ENCODE measurements at regions not wholly inside any gene's neighbourhood (a gene's known extent, or its start where the extent isn't known, plus 50 kb on each side); places are given as distances from the start of the nearest gene placed in this dataset.
"Not testable (repeated sequence)": the region's sequence is repeated elsewhere in the genome, so short reads cannot be mapped to it uniquely, and the experiment has no call there.

- no peak for DNase-seq
- H3K9ac ChIP-seq (ENCODE audit: low read length): no peak overlapping the region
- no peak overlapping the region for H2AFZ ChIP-seq (ENCODE audit: low read length)
- H3K36me3 ChIP-seq (ENCODE audit: insufficient read depth, low read length): no peaks in the 10 kb centered on the region; the same call in 1 of the 2 replicates
- H3K79me2 ChIP-seq (ENCODE audit: low read length): no peaks in the 10 kb centered on the region
- H3K4me1 ChIP-seq (ENCODE audit: low read length): peaks cover 14% of the 10 kb centered on the region
- no peaks in the 10 kb centered on the region for H3K9me3 ChIP-seq (ENCODE audit: low read length)
- no peak overlapping the region for H3K4me2 ChIP-seq (ENCODE audit: low read depth, low read length, poor library complexity, severe bottlenecking)
- no peaks in the 10 kb centered on the region for H3K9me2 ChIP-seq (replicated peaks; ENCODE audit: insufficient read depth, low read length)
- H3K27ac ChIP-seq (ENCODE audit: low read length): no peak overlapping the region
- H4K20me1 ChIP-seq (ENCODE audit: insufficient read depth, low read depth, low read length): no peaks in the 10 kb centered on the region
- H3K4me3 ChIP-seq (ENCODE audit: low read length): no peak overlapping the region
- no peaks in the 10 kb centered on the region for H3K27me3 ChIP-seq (ENCODE audit: low read length)
These were observed 1357.3 kb upstream of the CITED2 start for GRCh38 chr6:140731741-140732140.

GRCh38 chr6:140729521-140729920 is 1355.1 kb upstream of the CITED2 start:
- no peaks in the 10 kb centered on the region for H4K20me1 ChIP-seq (ENCODE audit: insufficient read depth, low read depth, low read length)
- DNase-seq: no peak
- H3K9me3 ChIP-seq (ENCODE audit: low read length): no peaks in the 10 kb centered on the region
- no peaks in the 10 kb centered on the region; the same call in 1 of the 2 replicates for H3K36me3 ChIP-seq (ENCODE audit: insufficient read depth, low read length)
- H3K4me1 ChIP-seq (ENCODE audit: low read length): peaks cover 11% of the 10 kb centered on the region
- H3K9me2 ChIP-seq (replicated peaks; ENCODE audit: insufficient read depth, low read length): no peaks in the 10 kb centered on the region
- no peaks in the 10 kb centered on the region for H3K27me3 ChIP-seq (ENCODE audit: low read length)
- H2AFZ ChIP-seq (ENCODE audit: low read length): no peak overlapping the region; the same call in 1 of the 2 replicates
- no peak overlapping the region for H3K27ac ChIP-seq (ENCODE audit: low read length)
- no peak overlapping the region for H3K4me3 ChIP-seq (ENCODE audit: low read length)
- no peak overlapping the region for H3K4me2 ChIP-seq (ENCODE audit: low read depth, low read length, poor library complexity, severe bottlenecking)
- no peaks in the 10 kb centered on the region for H3K79me2 ChIP-seq (ENCODE audit: low read length)
- no peak overlapping the region for H3K9ac ChIP-seq (ENCODE audit: low read length)

GRCh38 chr6:140718021-140718420 is 1343.6 kb upstream of the CITED2 start:
- H3K4me1 ChIP-seq (ENCODE audit: low read length): peaks cover 7% of the 10 kb centered on the region
- H2AFZ ChIP-seq (ENCODE audit: low read length): no peak overlapping the region
- H3K79me2 ChIP-seq (ENCODE audit: low read length): no peaks in the 10 kb centered on the region
- H3K27ac ChIP-seq (ENCODE audit: low read length): no peak overlapping the region
- 0 out of 2 replicates have a peak, but pooled peaks cover 4% of the 10 kb centered on the region for H3K9me2 ChIP-seq (replicated peaks; ENCODE audit: insufficient read depth, low read length)
- no peak for DNase-seq
- H3K4me3 ChIP-seq (ENCODE audit: low read length): no peak overlapping the region
- H3K27me3 ChIP-seq (ENCODE audit: low read length): no peaks in the 10 kb centered on the region
- H3K36me3 ChIP-seq (ENCODE audit: insufficient read depth, low read length): no peaks in the 10 kb centered on the region
- H3K9me3 ChIP-seq (ENCODE audit: low read length): no peaks in the 10 kb centered on the region
- no peaks in the 10 kb centered on the region for H4K20me1 ChIP-seq (ENCODE audit: insufficient read depth, low read depth, low read length)
- no peak overlapping the region for H3K4me2 ChIP-seq (ENCODE audit: low read depth, low read length, poor library complexity, severe bottlenecking)
- no peak overlapping the region for H3K9ac ChIP-seq (ENCODE audit: low read length)

GRCh38 chr6:140713495-140713894 is 1339.0 kb upstream of the CITED2 start:
- no peak overlapping the region for H3K4me3 ChIP-seq (ENCODE audit: low read length)
- H3K9me3 ChIP-seq (ENCODE audit: low read length): no peaks in the 10 kb centered on the region
- DNase-seq: no peak
- no peaks in the 10 kb centered on the region for H4K20me1 ChIP-seq (ENCODE audit: insufficient read depth, low read depth, low read length)
- peak overlapping the region; percentile 87 for H2AFZ ChIP-seq (ENCODE audit: low read length)
- no peak overlapping the region for H3K9ac ChIP-seq (ENCODE audit: low read length)
- H3K9me2 ChIP-seq (replicated peaks; ENCODE audit: insufficient read depth, low read length): 0 out of 2 replicates have a peak, but pooled peaks cover 3% of the 10 kb centered on the region
- H3K27me3 ChIP-seq (ENCODE audit: low read length): no peaks in the 10 kb centered on the region
- H3K79me2 ChIP-seq (ENCODE audit: low read length): no peaks in the 10 kb centered on the region
- no peaks in the 10 kb centered on the region for H3K36me3 ChIP-seq (ENCODE audit: insufficient read depth, low read length)
- H3K4me2 ChIP-seq (ENCODE audit: low read depth, low read length, poor library complexity, severe bottlenecking): no peak overlapping the region
- peaks cover 24% of the 10 kb centered on the region for H3K4me1 ChIP-seq (ENCODE audit: low read length)
- H3K27ac ChIP-seq (ENCODE audit: low read length): no peak overlapping the region

GRCh38 chr6:140711019-140711613 is 1336.7 kb upstream of the CITED2 start:
- peak overlapping the region; percentile 100 for H3K27ac ChIP-seq (ENCODE audit: low read length)
- peak overlapping the region; percentile 43 for H3K4me3 ChIP-seq (ENCODE audit: low read length)
- H3K4me1 ChIP-seq (ENCODE audit: low read length): peaks cover 28% of the 10 kb centered on the region
- H3K9me3 ChIP-seq (ENCODE audit: low read length): no peaks in the 10 kb centered on the region
- H3K36me3 ChIP-seq (ENCODE audit: insufficient read depth, low read length): no peaks in the 10 kb centered on the region
- no peaks in the 10 kb centered on the region for H3K79me2 ChIP-seq (ENCODE audit: low read length)
- DNase-seq: peak; percentile 88
- H2AFZ ChIP-seq (ENCODE audit: low read length): peak overlapping the region; percentile 86
- peak overlapping the region; percentile 57 for H3K9ac ChIP-seq (ENCODE audit: low read length)
- H3K4me2 ChIP-seq (ENCODE audit: low read depth, low read length, poor library complexity, severe bottlenecking): peak overlapping the region; percentile 91
- H4K20me1 ChIP-seq (ENCODE audit: insufficient read depth, low read depth, low read length): no peaks in the 10 kb centered on the region
- no peaks in the 10 kb centered on the region for H3K27me3 ChIP-seq (ENCODE audit: low read length)
- H3K9me2 ChIP-seq (replicated peaks; ENCODE audit: insufficient read depth, low read length): no peaks in the 10 kb centered on the region

GRCh38 chr6:140708441-140708840 is 1334.0 kb upstream of the CITED2 start:
- Histone ChIP-seq H2AFZ (ENCODE audit: low read length) (peak overlapping the region; percentile 36), H4K20me1 (ENCODE audit: insufficient read depth, low read depth, low read length) (no peaks in the 10 kb centered on the region), H3K9me3 (ENCODE audit: low read length) (no peaks in the 10 kb centered on the region; the same call in 1 of the 2 replicates), H3K79me2 (ENCODE audit: low read length) (no peaks in the 10 kb centered on the region), H3K27ac (ENCODE audit: low read length) (peak overlapping the region; percentile 100), H3K9me2 (replicated peaks; ENCODE audit: insufficient read depth, low read length) (no peaks in the 10 kb centered on the region), H3K27me3 (ENCODE audit: low read length) (no peaks in the 10 kb centered on the region), H3K4me1 (ENCODE audit: low read length) (peaks cover 28% of the 10 kb centered on the region), H3K9ac (ENCODE audit: low read length) (no peak overlapping the region), H3K36me3 (ENCODE audit: insufficient read depth, low read length) (no peaks in the 10 kb centered on the region), H3K4me2 (ENCODE audit: low read depth, low read length, poor library complexity, severe bottlenecking) (no peak overlapping the region), H3K4me3 (ENCODE audit: low read length) (no peak overlapping the region)
- DNase-seq: no peak

GRCh38 chr6:140704008-140704407 is 1329.6 kb upstream of the CITED2 start:
- not testable (repeated sequence) for H3K9me2 ChIP-seq (replicated peaks; ENCODE audit: insufficient read depth, low read length); H3K9ac ChIP-seq (ENCODE audit: low read length); H3K27ac ChIP-seq (ENCODE audit: low read length); H3K4me3 ChIP-seq (ENCODE audit: low read length); H3K9me3 ChIP-seq (ENCODE audit: low read length); H3K4me2 ChIP-seq (ENCODE audit: low read depth, low read length, poor library complexity, severe bottlenecking); H3K4me1 ChIP-seq (ENCODE audit: low read length); H3K27me3 ChIP-seq (ENCODE audit: low read length); H3K79me2 ChIP-seq (ENCODE audit: low read length); DNase-seq; H4K20me1 ChIP-seq (ENCODE audit: insufficient read depth, low read depth, low read length); H3K36me3 ChIP-seq (ENCODE audit: insufficient read depth, low read length)
- 0 out of 2 replicates have a peak overlapping the region, but pooled peaks have one; percentile 56 for H2AFZ ChIP-seq (ENCODE audit: low read length)

GRCh38 chr6:140697585-140697984 is 1323.1 kb upstream of the CITED2 start:
- no peaks in the 10 kb centered on the region for H3K9me3 ChIP-seq (ENCODE audit: low read length)
- no peak overlapping the region for H3K9ac ChIP-seq (ENCODE audit: low read length)
- no peaks in the 10 kb centered on the region for H3K9me2 ChIP-seq (replicated peaks; ENCODE audit: insufficient read depth, low read length)
- no peak overlapping the region for H3K4me2 ChIP-seq (ENCODE audit: low read depth, low read length, poor library complexity, severe bottlenecking)
- H3K27me3 ChIP-seq (ENCODE audit: low read length): no peaks in the 10 kb centered on the region
- no peaks in the 10 kb centered on the region for H4K20me1 ChIP-seq (ENCODE audit: insufficient read depth, low read depth, low read length)
- no peaks in the 10 kb centered on the region for H3K4me1 ChIP-seq (ENCODE audit: low read length)
- no peaks in the 10 kb centered on the region for H3K79me2 ChIP-seq (ENCODE audit: low read length)
- H3K36me3 ChIP-seq (ENCODE audit: insufficient read depth, low read length): no peaks in the 10 kb centered on the region
- 0 out of 2 replicates have a peak overlapping the region, but pooled peaks have one; percentile 30 for H2AFZ ChIP-seq (ENCODE audit: low read length)
- DNase-seq: no peak
- no peak overlapping the region for H3K27ac ChIP-seq (ENCODE audit: low read length)
- no peak overlapping the region for H3K4me3 ChIP-seq (ENCODE audit: low read length)

Data from Karpas-422 (cell line).